Tibial nerve (tissue), 4 donors: ENCODE measurements at regions not wholly inside any gene's neighbourhood (a gene's known extent, or its start where the extent isn't known, plus 50 kb on each side); places are given as distances from the start of the nearest gene placed in this dataset.

Experiments
- DNase-seq, 2 donors: peaks; one replicate each; pipeline ENCODE4 v3.0.0-alpha.2; 2019; ENCODE audit warnings: low spot score in 2 of 2
- H3K27ac ChIP-seq, 4 donors: fragments of 200-600 bp; sonication (generic) in 3 of 4; one replicate each; pipeline ENCODE4 v1.5.1; 2017 to 2019; ENCODE audit warnings: mild to moderate bottlenecking in 1 of 4
- H3K27me3 ChIP-seq, 2 donors: fragments of 200-600 bp; sonication (generic) in 1 of 2; one replicate each; pipeline versions ENCODE4 v1.5.1 to v1.6.0; 2017 to 2019
- H3K36me3 ChIP-seq, 3 donors: fragments of 200-600 bp; sonication (generic); one replicate each; pipeline ENCODE4 v1.5.1; 2018 to 2019
- H3K4me1 ChIP-seq, 4 donors: fragments of 200-600 bp; sonication (generic) in 3 of 4; one replicate each; pipeline ENCODE4 v1.5.1; 2017 to 2019
- H3K4me3 ChIP-seq, 4 donors: fragments of 200-600 bp; sonication (generic) in 3 of 4; one replicate each; pipeline ENCODE4 v1.5.1; 2017 to 2019; ENCODE audit warnings: mild to moderate bottlenecking in 1 of 4, moderate library complexity in 1 of 4
- H3K9me3 ChIP-seq, 4 donors: fragments of 200-600 bp; sonication (generic) in 3 of 4; one replicate each; pipeline ENCODE4 v1.5.1; 2017 to 2019
- CTCF ChIP-seq, 5 experiments: fragments of 200-600 bp in 3 of 5; fragments of 450-650 bp in 2 of 5; sonication (generic) in 3 of 5; IDR thresholded peaks; one replicate each; pipeline ENCODE4 v1.5.1; 2016 to 2019; ENCODE audit warnings: antibody characterized with exemption in 5 of 5, mild to moderate bottlenecking in 3 of 5, moderate library complexity in 2 of 5
- EP300 ChIP-seq, 2 donors: sonication (generic); formaldehyde crosslinking; IDR thresholded peaks; one replicate each; pipeline ENCODE4 v1.6.1; 2017; ENCODE audit warnings: antibody characterized with exemption in 2 of 2, mild to moderate bottlenecking in 1 of 2
- POLR2A ChIP-seq, 2 donors: fragments of 450-650 bp; IDR thresholded peaks; one replicate each; pipeline ENCODE4 v1.6.1; 2017; ENCODE audit warnings: antibody characterized with exemption in 2 of 2, mild to moderate bottlenecking in 2 of 2, moderate library complexity in 2 of 2
- WGBS, 2 donors: methylation state at CpG; one replicate each; pipeline ENCODE4 v1.1.5; 2018; 5-methylcytosine and 5-hydroxymethylcytosine counted together

- TF ChIP-seq EP300 (IDR thresholded peaks at IDR 0.05) (no peak), CTCF (IDR thresholded peaks at IDR 0.05) (no peak), POLR2A (IDR thresholded peaks at IDR 0.05) (no peak)
- H3K27me3 ChIP-seq, result no peaks in the 10 kb centered on the region
- no peaks in the 10 kb centered on the region for H3K36me3 ChIP-seq
- no peaks in the 10 kb centered on the region for H3K4me1 ChIP-seq
- WGBS, 2 donors, result 73 to 91% methylated on average over 1 of the region's 1 CpG
- H3K27ac ChIP-seq, result no peak overlapping the region
- DNase-seq, result no peak
- H3K4me3 ChIP-seq, result no peak overlapping the region
- no peaks in the 10 kb centered on the region for H3K9me3 ChIP-seq
Observed at GRCh38 chr13:78732445-78733017, 73.6 kb upstream of the OBI1 start.

- no peaks in the 10 kb centered on the region for H3K9me3 ChIP-seq
- no peak overlapping the region for H3K4me3 ChIP-seq
- TF ChIP-seq POLR2A (IDR thresholded peaks at IDR 0.05), result no peak
- no peak for TF ChIP-seq EP300 (IDR thresholded peaks at IDR 0.05)
- TF ChIP-seq CTCF (IDR thresholded peaks at IDR 0.05), result no peak
- no peaks in the 10 kb centered on the region for H3K4me1 ChIP-seq
- 53 to 67% methylated on average over 3 of the region's 3 CpGs for WGBS, 2 donors
- H3K36me3 ChIP-seq, result no peaks in the 10 kb centered on the region
- H3K27ac ChIP-seq, result no peak overlapping the region
- DNase-seq, result no peak
- H3K27me3 ChIP-seq, result no peaks in the 10 kb centered on the region
Observed at GRCh38 chr13:78722700-78723099, 63.7 kb upstream of the OBI1 start.

DNA sequence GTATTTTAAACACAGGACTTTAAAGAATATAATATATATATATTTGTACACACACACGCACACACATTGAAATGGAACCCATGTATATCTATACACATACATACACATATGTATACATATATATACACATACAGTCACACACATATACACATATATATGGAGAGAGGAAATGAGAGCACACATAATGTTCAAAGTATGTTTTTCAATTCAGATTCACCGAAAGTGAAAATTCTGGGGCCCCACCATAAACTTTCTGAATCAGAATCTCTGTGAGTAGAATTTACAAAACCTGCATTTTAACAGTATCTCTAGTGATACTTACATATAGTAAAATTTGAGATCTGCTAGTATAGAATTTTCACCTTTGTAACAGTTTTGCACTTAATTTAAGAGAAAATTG is 60.4 kb upstream of the OBI1 start:
- TF ChIP-seq EP300 (IDR thresholded peaks at IDR 0.05), result no peak
- no peak for TF ChIP-seq POLR2A (IDR thresholded peaks at IDR 0.05)
- TF ChIP-seq CTCF (IDR thresholded peaks at IDR 0.05), result no peak
- H3K36me3 ChIP-seq, result no peaks in the 10 kb centered on the region
- no peaks in the 10 kb centered on the region for H3K27me3 ChIP-seq
- no peak overlapping the region for H3K4me3 ChIP-seq
- H3K4me1 ChIP-seq, result no peaks in the 10 kb centered on the region
- no peaks in the 10 kb centered on the region for H3K9me3 ChIP-seq
- no peak for DNase-seq
- no peak overlapping the region for H3K27ac ChIP-seq
- WGBS, 2 donors, result 91% methylated on average over 2 of the region's 2 CpGs

DNA sequence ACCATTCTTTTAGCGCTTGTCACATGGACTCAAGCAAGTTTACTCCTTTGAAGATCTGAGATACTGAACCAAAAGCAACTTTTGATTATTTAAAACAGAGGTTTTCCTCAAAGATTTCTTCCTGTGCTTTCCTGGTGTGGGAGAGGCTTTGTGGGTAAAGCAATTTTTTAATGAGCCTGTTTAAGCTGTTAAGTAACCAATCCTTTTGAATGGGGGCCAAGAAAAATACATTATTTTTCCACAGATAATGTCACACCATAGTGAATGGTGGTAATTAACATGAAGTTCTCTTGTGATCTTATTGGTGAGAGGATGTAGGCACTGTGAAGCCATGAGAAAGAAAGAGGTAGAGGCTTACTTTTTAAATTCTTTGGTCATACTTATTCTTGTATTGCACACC is 55.8 kb upstream of the OBI1 start:
- no peak for DNase-seq
- 87 to 91% methylated on average over 1 of the region's 1 CpG for WGBS, 2 donors
- H3K4me1 ChIP-seq, result no peaks in the 10 kb centered on the region
- H3K27ac ChIP-seq, result no peak overlapping the region
- TF ChIP-seq EP300 (IDR thresholded peaks at IDR 0.05) (no peak), POLR2A (IDR thresholded peaks at IDR 0.05) (no peak), CTCF (IDR thresholded peaks at IDR 0.05) (no peak)
- H3K4me3 ChIP-seq, result no peak overlapping the region
- no peaks in the 10 kb centered on the region for H3K9me3 ChIP-seq
- no peaks in the 10 kb centered on the region for H3K36me3 ChIP-seq
- H3K27me3 ChIP-seq, result no peaks in the 10 kb centered on the region

DNA sequence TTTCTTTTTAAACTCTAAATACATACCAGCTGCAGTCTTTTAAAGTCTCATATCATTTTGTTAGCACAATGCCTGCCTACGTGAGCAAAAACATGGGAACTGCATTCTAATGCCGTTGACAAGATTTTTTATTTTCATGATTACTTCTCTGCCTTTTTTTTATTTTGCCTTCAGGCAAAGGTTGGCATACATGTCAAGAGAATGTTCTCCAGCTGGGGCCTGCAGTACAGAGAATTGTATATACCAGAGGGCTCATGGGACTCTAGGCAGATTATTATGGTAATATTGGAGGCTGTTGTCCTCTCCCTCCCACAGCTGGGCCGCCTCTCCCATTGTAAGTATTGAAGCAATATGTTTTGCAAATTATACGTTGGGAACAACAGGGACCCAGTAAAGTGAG is 53.9 kb upstream of the OBI1 start:
- H3K4me3 ChIP-seq, result no peak overlapping the region
- TF ChIP-seq POLR2A (IDR thresholded peaks at IDR 0.05) (no peak), EP300 (IDR thresholded peaks at IDR 0.05) (no peak), CTCF (IDR thresholded peaks at IDR 0.05) (no peak)
- no peaks in the 10 kb centered on the region for H3K27me3 ChIP-seq
- H3K4me1 ChIP-seq, result no peaks in the 10 kb centered on the region
- H3K27ac ChIP-seq, result no peak overlapping the region
- no peak for DNase-seq
- no peaks in the 10 kb centered on the region for H3K9me3 ChIP-seq
- 36 to 47% methylated on average over 4 of the region's 4 CpGs for WGBS, 2 donors
- no peaks in the 10 kb centered on the region for H3K36me3 ChIP-seq
